ENCODE measurements at regions not wholly inside any gene's neighbourhood (a gene's known extent, or its start where the extent isn't known, plus 50 kb on each side); places are given as distances from the start of the nearest gene placed in this dataset.

DNA sequence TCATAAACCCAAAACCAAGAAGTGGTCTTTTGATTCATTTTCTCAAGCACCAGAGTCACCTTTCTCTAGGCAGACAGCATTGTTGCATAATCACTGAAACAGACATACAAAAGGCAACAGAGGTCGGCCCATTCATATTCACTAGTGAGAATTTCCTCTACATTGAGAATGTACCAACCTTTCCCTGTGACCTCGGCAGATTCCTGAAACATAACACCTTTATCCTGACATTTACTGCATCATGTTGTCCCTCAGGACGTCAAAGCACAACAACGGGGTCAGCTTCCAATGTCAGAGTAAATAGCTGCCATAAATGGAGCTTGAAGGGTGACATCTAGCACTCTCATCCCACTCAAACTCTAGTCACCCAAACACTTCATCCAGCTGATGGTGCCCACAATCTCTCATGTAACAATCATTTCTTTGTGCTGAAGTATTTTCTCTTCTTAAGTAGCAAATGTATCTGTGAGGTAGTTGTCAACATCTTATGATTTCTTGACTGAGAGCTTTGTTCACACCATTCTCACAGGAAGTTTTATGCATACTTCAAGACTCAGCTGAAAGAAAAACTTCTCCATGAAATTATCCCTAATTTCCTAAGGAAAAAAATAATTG lies 802.6 kb upstream of the CHAC2 start:
- TF ChIP-seq, protein P1, sequence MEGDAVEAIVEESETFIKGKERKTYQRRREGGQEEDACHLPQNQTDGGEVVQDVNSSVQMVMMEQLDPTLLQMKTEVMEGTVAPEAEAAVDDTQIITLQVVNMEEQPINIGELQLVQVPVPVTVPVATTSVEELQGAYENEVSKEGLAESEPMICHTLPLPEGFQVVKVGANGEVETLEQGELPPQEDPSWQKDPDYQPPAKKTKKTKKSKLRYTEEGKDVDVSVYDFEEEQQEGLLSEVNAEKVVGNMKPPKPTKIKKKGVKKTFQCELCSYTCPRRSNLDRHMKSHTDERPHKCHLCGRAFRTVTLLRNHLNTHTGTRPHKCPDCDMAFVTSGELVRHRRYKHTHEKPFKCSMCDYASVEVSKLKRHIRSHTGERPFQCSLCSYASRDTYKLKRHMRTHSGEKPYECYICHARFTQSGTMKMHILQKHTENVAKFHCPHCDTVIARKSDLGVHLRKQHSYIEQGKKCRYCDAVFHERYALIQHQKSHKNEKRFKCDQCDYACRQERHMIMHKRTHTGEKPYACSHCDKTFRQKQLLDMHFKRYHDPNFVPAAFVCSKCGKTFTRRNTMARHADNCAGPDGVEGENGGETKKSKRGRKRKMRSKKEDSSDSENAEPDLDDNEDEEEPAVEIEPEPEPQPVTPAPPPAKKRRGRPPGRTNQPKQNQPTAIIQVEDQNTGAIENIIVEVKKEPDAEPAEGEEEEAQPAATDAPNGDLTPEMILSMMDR (IDR thresholded peaks at IDR 0.05), result no peak
- TF ChIP-seq POLR2A (IDR thresholded peaks at IDR 0.05) (no peak), EP300 (IDR thresholded peaks at IDR 0.05) (no peak), POLR2AphosphoS5 (IDR thresholded peaks at IDR 0.05) (no peak)

Data from suprapubic skin (tissue), 4 donors.